ENCODE measurements at regions not wholly inside any gene's neighbourhood (a gene's known extent, or its start where the extent isn't known, plus 50 kb on each side); places are given as distances from the start of the nearest gene placed in this dataset.

DNA sequence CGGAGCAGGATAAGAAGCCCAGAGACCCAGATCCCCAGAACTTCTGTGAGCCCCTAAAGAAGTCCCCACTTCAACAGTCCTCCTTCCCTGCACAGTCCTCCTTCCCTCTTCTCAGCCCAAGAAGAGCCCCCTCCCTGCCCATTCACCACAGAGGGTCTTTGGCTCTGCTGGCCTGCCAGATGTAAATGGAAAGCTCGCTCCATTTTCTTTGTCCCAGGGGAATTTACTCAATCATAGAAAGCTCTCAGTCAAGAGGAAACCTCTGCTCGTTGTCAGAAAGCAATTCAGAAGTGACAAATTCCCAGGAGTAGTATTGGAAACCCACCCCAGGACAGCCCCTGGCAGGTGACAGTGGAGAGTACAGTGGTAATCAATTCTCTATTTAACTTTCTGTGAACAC, 105.5 kb upstream of the SMAD3 start:
- Histone ChIP-seq H3K27ac (no peak overlapping the region), H3K9me3 (no peaks in the 10 kb centered on the region), H3K36me3 (no peaks in the 10 kb centered on the region), H3K4me3 (no peak overlapping the region), H3K27me3 (no peaks in the 10 kb centered on the region), H3K4me1 (no peaks in the 10 kb centered on the region)
- in situ Hi-C loops (cut with MboI; ENCODE audit: low pct_ligation_motif_present in 1 of 4, low pct_unique_long_range_greater_than_20kb in 1 of 4, low sequenced_read_pairs in 3 of 4) (loop anchor here in 2 of 4 donors (10.0 to 25.0 kb wide), 2 partner anchors 335 to 477 kb away; no protein-coding TSS in a partner anchor), intact Hi-C loops (cut with DNase I; ENCODE audit: low total_unique reads) (no loop called here)
- no peak for DNase-seq
- 74 to 83% methylated on average over 1 to 3 of the region's 3 CpGs for WGBS, 2 donors (ENCODE audit: low coverage in 1 of 2)
- TF ChIP-seq POLR2AphosphoS5 (IDR thresholded peaks at IDR 0.05), result no peak
- TF ChIP-seq EP300 (IDR thresholded peaks at IDR 0.05; ENCODE audit: low read depth), result no peak
- no peak for TF ChIP-seq POLR2A (IDR thresholded peaks at IDR 0.05)
- TF ChIP-seq, protein P1, sequence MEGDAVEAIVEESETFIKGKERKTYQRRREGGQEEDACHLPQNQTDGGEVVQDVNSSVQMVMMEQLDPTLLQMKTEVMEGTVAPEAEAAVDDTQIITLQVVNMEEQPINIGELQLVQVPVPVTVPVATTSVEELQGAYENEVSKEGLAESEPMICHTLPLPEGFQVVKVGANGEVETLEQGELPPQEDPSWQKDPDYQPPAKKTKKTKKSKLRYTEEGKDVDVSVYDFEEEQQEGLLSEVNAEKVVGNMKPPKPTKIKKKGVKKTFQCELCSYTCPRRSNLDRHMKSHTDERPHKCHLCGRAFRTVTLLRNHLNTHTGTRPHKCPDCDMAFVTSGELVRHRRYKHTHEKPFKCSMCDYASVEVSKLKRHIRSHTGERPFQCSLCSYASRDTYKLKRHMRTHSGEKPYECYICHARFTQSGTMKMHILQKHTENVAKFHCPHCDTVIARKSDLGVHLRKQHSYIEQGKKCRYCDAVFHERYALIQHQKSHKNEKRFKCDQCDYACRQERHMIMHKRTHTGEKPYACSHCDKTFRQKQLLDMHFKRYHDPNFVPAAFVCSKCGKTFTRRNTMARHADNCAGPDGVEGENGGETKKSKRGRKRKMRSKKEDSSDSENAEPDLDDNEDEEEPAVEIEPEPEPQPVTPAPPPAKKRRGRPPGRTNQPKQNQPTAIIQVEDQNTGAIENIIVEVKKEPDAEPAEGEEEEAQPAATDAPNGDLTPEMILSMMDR (IDR thresholded peaks at IDR 0.05), result no peak

DNA sequence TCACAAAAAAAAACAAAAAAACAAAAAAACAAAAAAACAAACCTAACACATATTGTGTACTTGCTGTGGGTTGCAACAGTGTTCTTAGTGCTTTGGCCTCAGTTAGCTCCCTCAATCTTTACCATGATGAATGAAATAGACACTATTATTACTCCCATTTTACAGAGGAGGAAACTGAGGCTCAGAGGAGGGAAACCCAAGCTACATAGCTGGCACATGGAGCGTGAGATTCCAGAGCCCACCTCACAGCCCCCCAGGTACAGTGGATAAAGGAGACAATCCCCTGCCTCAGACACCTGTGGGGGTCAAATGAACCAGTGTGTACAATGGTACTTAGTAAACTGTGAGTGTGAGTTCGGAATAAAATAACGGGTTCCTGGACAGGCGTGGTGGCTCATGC, 104.9 kb upstream of the SMAD3 start:
- Histone ChIP-seq H3K27ac (no peak overlapping the region), H3K9me3 (no peaks in the 10 kb centered on the region), H3K4me1 (no peaks in the 10 kb centered on the region), H3K27me3 (no peaks in the 10 kb centered on the region), H3K36me3 (no peaks in the 10 kb centered on the region), H3K4me3 (no peak overlapping the region)
- in situ Hi-C loops (cut with MboI; ENCODE audit: low pct_ligation_motif_present in 1 of 4, low pct_unique_long_range_greater_than_20kb in 1 of 4, low sequenced_read_pairs in 3 of 4) (loop anchor here in 1 of 4 donors (25.0 kb wide), 1 partner anchor 477 kb away; no protein-coding TSS in a partner anchor), intact Hi-C loops (cut with DNase I; ENCODE audit: low total_unique reads) (no loop called here)
- 87 to 100% methylated on average over 1 to 4 of the region's 4 CpGs for WGBS, 2 donors (ENCODE audit: low coverage in 1 of 2)
- no peak for TF ChIP-seq POLR2A (IDR thresholded peaks at IDR 0.05)
- TF ChIP-seq, protein P1 (IDR thresholded peaks at IDR 0.05), result no peak
- no peak for TF ChIP-seq POLR2AphosphoS5 (IDR thresholded peaks at IDR 0.05)
- no peak for TF ChIP-seq EP300 (IDR thresholded peaks at IDR 0.05; ENCODE audit: low read depth)
- no peak for DNase-seq

DNA sequence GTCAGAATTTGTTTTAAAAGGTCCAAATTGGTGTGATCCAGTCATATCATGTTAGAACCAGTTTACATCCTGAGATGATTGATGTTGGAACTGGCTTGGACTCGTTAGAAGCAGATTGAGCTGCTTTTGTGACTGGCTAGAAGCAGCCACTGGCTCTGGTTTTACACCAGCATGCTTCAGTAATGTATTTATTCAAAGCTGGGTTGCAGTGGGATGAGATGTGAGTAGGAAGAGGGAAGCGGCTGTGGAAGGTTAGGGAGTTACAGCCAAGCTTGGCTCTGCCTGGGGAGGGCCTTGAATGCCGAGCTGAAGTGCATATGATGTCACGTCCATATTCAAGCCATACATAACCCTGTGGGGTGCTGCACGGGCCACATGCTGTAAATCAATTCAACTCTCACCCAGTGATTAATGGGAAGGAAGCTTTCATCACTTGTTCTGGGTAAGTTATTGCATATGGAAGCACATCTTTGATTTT, 104.0 kb upstream of the SMAD3 start:
- H3K4me3 ChIP-seq, result no peak overlapping the region
- H3K9me3 ChIP-seq, result no peaks in the 10 kb centered on the region
- no peak for TF ChIP-seq POLR2A (IDR thresholded peaks at IDR 0.05)
- TF ChIP-seq EP300 (IDR thresholded peaks at IDR 0.05; ENCODE audit: low read depth), result no peak
- TF ChIP-seq, protein P1 (IDR thresholded peaks at IDR 0.05), result no peak
- TF ChIP-seq POLR2AphosphoS5 (IDR thresholded peaks at IDR 0.05), result no peak
- no peaks in the 10 kb centered on the region for H3K36me3 ChIP-seq
- no peak overlapping the region for H3K27ac ChIP-seq
- H3K27me3 ChIP-seq, result no peaks in the 10 kb centered on the region
- in situ Hi-C loops (cut with MboI; ENCODE audit: low pct_ligation_motif_present in 1 of 4, low pct_unique_long_range_greater_than_20kb in 1 of 4, low sequenced_read_pairs in 3 of 4) (loop anchor here in 1 of 4 donors (25.0 kb wide), 1 partner anchor 476 kb away; no protein-coding TSS in a partner anchor), intact Hi-C loops (cut with DNase I; ENCODE audit: low total_unique reads) (no loop called here)
- DNase-seq, result no peak
- WGBS, 2 donors (ENCODE audit: low coverage in 1 of 2), result 55 to 67% methylated on average over 1 to 5 of the region's 5 CpGs
- H3K4me1 ChIP-seq, result no peaks in the 10 kb centered on the region

DNA sequence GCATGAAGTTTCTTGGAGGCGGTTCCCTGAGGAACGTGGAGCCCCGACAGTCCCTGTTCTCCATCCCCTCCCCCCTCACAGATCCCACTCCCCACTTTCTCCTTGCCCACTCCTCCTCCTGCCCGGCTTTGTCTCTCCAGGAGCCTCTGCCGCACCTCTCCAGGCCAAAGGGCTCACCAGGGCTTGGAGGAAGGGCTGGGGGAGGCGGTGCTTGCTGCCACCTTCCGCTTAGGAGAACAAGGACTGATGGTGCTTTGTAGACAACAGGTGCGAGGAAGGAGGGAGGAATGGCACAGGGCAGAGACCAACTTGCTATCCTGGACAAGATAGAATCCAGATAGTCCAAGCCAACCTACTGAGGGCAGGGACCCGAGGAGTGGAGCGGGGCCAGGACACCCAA, 103.5 kb upstream of the SMAD3 start:
- 77 to 91% methylated on average over 5 to 10 of the region's 10 CpGs for WGBS, 2 donors (ENCODE audit: low coverage in 1 of 2)
- TF ChIP-seq POLR2AphosphoS5 (IDR thresholded peaks at IDR 0.05) (no peak), EP300 (IDR thresholded peaks at IDR 0.05; ENCODE audit: low read depth) (no peak), POLR2A (IDR thresholded peaks at IDR 0.05) (no peak)
- TF ChIP-seq, protein P1 (IDR thresholded peaks at IDR 0.05), result no peak
- Histone ChIP-seq H3K4me3 (no peak overlapping the region), H3K9me3 (no peaks in the 10 kb centered on the region), H3K4me1 (no peaks in the 10 kb centered on the region), H3K36me3 (no peaks in the 10 kb centered on the region), H3K27me3 (no peaks in the 10 kb centered on the region), H3K27ac (no peak overlapping the region)
- DNase-seq, result no peak
- in situ Hi-C loops (cut with MboI; ENCODE audit: low pct_ligation_motif_present in 1 of 4, low pct_unique_long_range_greater_than_20kb in 1 of 4, low sequenced_read_pairs in 3 of 4), result loop anchor here in 1 of 4 donors (25.0 kb wide), 1 partner anchor 475 kb away; no protein-coding TSS in a partner anchor
- intact Hi-C loops (cut with DNase I; ENCODE audit: low total_unique reads), result no loop called here

Measured in transverse colon (tissue), 4 donors.